HG03097 (cell line): ENCODE measurements at regions not wholly inside any gene's neighbourhood (a gene's known extent, or its start where the extent isn't known, plus 50 kb on each side); places are given as distances from the start of the nearest gene placed in this dataset.
"Not testable (repeated sequence)": the region's sequence is repeated elsewhere in the genome, so short reads cannot be mapped to it uniquely, and the experiment has no call there.

Experiments used
- ATAC-seq: cut with Tn5 transposase; IDR thresholded peaks from one replicate; pipeline ENCODE4 v1.9.1; 2021; ENCODE audit not compliant: unreplicated experiment, low FRiP score

- no peak for ATAC-seq
These were observed 52.6 kb downstream of the ERICH4 start for GRCh38 chr19:41495589-41495988.

DNA sequence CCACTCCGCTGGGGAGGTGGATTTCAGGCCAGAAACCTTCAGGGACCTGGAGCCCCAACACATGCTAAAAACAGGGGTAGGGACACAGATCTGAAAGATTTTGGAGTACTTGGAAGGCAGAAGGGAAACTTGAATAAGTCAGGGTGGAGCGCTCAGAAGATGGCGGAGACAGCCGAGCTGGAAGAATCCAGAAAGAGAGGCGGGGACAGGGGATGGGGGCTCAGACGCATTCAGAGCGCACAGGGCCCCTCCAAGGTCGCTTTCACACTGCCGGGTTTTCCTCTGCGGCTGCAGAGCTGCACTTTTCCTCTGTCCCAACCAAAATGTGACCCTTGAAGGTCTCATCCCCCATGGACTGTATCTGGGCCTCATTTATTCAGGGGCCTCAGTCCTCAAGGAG lies 56.9 kb downstream of the ERICH4 start:
- ATAC-seq = no peak

- ATAC-seq = no peak
These were observed 57.5 kb downstream of the ERICH4 start for GRCh38 chr19:41500443-41500842.

DNA sequence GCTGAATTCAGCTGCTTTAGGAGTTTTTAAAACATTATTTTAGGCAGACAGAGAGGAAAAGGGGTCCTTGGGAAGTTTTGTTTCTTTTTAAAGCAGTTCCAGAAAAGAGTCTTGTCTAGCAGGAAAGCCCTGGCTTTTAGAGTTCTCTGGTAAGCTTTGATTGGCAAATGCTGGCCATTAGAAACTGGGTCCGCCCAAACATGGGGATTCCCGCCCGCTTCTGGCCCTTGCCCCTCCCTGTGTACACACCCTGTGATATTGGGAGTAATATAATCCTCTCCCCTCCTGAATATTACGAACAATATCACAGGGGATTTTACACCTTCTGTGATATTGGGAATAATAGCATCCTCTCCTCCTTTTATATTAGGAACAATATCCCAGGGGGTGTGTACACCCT lies 58.9 kb downstream of the ERICH4 start:
- no peak for ATAC-seq

DNA sequence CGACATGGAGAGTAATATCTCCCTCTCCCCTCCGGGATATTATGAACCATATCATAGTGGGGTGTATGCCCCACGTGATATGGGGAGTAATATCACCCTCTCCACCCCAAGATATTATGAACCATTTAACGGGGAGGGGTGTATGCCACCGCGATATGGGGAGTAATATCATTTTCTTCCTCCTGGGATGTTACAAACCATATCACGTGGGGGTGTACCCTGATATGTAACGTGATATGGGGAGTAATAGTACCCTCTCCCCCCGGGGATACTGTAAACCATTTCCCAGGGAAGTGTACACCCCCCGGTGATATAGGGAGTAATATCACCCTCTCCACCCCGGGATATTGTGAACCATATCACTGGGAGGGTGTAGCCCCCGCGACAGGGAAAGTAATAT lies 62.1 kb downstream of the ERICH4 start:
- ATAC-seq = no peak

- no peak for ATAC-seq
These were observed 65.5 kb upstream of the CEACAM21 start for GRCh38 chr19:41510484-41510883.

GRCh38 chr19:41511628-41512027 lies 64.3 kb upstream of the CEACAM21 start:
- no peak for ATAC-seq

DNA sequence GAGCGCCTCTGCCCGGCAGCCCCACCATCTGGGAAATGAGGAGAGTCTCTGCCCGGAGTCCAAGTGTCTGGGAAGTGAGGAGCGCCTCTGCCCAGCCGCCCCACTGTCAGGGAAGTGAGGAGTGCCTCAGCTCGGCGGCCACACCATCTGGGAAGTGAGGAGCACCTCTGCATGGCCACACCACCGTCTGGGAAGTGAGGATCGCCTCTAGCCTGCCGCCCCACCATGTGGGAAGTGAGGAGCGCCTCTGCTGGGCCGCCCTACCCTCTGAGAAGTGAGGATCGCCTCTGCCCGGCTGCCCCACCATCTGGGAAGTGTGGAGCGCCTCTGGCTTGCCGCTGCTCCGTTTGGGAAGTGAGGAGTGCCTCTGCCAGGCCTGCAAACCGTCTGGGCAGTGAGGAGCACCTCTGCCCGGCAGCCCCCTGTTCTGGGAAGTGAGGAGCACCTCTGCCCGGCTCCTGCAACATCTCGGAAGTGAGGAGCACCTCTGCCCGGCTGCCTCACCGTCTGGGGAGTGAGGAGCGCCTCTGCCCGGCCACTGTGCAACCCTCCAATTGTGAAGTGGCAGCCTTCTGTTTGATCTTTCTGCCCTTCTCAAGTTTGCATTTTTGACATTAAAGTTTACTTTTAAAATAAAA lies 60.8 kb upstream of the CEACAM21 start:
- no peak for ATAC-seq

DNA sequence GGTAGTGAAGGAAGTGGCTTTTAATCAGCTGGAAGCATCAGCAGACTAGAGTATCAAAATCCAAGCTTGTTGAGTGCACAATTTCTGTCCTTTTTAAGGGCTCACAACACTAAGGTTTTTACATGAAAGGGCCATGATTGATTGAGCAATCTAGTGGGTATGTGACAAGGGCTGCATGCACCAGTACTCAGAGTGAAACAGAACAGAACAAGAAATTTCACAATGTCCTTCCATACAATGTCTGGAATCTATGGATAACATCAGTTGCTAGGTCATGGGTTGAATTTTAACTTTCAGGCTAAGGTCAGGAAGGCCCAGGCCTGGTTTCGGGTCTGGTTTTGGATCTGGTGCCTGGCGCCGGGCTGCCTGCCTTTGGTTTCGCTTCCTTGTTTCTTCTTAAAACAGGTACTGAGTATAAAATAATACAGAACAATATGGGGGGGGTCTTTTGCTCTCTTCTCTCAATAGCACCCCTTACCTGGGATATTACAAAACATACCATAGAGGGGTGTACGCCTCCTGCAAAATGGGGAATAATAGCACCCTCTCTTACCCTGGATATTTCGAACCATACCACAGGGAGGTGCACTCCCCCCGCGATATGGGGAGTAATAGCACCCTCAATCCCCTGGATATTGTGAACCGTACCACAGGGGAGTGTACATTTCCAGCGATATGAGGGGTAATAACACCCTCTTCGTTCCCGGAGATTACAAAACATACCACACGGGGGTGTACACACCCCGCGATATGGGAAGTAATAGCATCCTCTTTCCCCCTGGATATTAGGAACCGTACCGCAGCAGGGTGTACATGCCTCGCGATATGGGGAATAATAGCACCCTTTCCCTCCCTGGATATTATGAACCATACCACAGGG lies 59.4 kb upstream of the CEACAM21 start:
- not testable (repeated sequence) for ATAC-seq

- no peak for ATAC-seq
These were observed 57.8 kb upstream of the CEACAM21 start for GRCh38 chr19:41518141-41518540.

- ATAC-seq = peak; percentile 38
These were observed 54.6 kb upstream of the CEACAM21 start for GRCh38 chr19:41521138-41521930.

- peak; percentile 48 for ATAC-seq
These were observed 53.9 kb upstream of the CEACAM21 start for GRCh38 chr19:41521931-41522555.

- ATAC-seq = no peak
These were observed 50.0 kb upstream of the CEACAM21 start for GRCh38 chr19:41525989-41526388.
